GM12865 (cell line): ENCODE measurements at regions not wholly inside any gene's neighbourhood (a gene's known extent, or its start where the extent isn't known, plus 50 kb on each side); places are given as distances from the start of the nearest gene placed in this dataset.

Experiments
- DNase-seq: peaks from one replicate; pipeline ENCODE4 v3.0.0; 2010; ENCODE audit warnings: low read depth
- H3K4me3 ChIP-seq: 2 replicates; pipeline ENCODE4 v1.5.1; 2011; ENCODE audit warnings: mild to moderate bottlenecking, low read depth, low read length, control low read depth
- TF ChIP-seq, protein P1 (sequence below): IDR thresholded peaks from 2 replicates; pipeline ENCODE4 v1.5.1; 2011; ENCODE audit warnings: low read length, control low read depth, low read depth, inconsistent platforms; ENCODE audit not compliant: insufficient read depth; ENCODE audit errors: missing control alignments

DNA sequence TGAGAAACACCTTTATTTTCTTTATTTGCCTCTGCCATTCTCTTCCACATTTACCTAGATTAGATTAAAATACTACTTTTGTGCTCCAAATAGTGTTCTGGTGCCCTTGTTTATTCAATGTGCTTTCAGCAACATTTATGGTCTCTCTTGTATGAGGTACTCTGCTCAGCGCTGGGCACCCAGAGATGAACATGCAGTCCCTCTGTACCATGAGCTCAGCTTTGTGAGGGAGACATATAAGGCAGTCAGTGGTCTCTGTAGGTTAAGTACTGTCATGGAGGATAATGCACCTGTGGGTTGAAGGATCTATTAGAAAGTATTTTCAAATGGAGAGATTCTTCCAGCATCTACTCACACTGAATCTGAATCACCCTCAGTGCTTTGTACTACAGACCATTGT lies 176.5 kb downstream of the TAF11L14 start:
- DNase-seq: no peak
- no peak overlapping the region for H3K4me3 ChIP-seq
- TF ChIP-seq, protein P1, sequence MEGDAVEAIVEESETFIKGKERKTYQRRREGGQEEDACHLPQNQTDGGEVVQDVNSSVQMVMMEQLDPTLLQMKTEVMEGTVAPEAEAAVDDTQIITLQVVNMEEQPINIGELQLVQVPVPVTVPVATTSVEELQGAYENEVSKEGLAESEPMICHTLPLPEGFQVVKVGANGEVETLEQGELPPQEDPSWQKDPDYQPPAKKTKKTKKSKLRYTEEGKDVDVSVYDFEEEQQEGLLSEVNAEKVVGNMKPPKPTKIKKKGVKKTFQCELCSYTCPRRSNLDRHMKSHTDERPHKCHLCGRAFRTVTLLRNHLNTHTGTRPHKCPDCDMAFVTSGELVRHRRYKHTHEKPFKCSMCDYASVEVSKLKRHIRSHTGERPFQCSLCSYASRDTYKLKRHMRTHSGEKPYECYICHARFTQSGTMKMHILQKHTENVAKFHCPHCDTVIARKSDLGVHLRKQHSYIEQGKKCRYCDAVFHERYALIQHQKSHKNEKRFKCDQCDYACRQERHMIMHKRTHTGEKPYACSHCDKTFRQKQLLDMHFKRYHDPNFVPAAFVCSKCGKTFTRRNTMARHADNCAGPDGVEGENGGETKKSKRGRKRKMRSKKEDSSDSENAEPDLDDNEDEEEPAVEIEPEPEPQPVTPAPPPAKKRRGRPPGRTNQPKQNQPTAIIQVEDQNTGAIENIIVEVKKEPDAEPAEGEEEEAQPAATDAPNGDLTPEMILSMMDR: no peak

DNA sequence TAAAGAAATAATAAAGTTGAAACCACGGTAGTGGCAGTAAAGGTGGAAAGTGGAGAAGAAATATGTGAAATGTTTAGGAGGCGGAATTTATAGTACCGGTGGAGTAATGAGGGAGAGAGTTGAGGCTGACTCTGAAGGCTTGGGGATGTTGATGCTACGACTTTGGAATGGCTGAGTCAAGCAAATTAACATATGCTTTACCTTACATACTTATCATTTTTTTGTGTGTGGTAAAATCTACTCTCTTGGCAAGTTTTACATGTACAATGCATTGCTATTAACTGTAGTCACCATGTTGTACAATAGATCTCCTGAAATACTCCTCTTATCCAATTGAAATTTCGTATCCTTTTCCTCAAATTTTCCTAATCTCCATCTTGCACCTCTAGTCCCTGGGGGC lies 179.0 kb downstream of the TAF11L14 start:
- TF ChIP-seq, protein P1: no peak
- H3K4me3 ChIP-seq: no peak overlapping the region
- no peak for DNase-seq

DNA sequence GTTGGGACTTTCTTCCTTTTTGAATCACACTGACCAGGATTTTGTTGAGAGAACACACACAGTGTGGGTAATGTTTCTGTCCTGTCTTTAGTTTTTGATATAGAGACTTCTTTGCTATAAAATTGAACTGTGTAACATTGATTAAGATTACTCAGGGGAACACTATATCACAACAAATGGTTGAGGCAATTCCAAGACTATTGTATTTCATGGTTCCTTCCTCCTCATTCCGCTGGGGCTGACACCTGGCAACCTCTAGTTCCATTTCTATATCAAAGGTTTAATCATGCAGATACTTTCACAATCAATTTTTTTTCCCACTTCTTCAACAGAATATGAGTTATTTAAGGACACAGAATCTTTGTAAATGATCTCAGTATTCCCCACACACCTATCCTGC lies 182.2 kb downstream of the TAF11L14 start:
- TF ChIP-seq, protein P1: no peak
- no peak for DNase-seq
- H3K4me3 ChIP-seq: no peak overlapping the region

DNA sequence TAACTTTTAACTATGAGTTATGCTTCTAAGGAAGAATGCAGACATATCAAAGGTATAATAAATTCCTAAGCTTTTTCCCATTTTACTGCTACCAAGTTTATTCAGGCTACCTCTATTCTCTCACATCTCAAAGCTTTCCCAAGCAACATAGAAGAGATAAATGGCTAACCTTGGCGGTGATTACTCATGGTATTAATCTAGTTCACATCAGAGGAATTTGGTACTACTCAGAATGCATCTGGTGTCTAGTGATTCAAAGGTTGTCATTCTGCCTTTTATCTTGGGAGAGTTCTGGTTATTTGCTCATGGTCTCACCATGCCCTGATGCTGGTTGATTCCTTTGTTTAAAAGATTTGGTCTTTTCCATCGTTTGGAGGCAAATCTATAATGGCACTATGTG lies 182.7 kb downstream of the TAF11L14 start:
- H3K4me3 ChIP-seq: no peak overlapping the region
- TF ChIP-seq, protein P1: no peak
- no peak for DNase-seq

DNA sequence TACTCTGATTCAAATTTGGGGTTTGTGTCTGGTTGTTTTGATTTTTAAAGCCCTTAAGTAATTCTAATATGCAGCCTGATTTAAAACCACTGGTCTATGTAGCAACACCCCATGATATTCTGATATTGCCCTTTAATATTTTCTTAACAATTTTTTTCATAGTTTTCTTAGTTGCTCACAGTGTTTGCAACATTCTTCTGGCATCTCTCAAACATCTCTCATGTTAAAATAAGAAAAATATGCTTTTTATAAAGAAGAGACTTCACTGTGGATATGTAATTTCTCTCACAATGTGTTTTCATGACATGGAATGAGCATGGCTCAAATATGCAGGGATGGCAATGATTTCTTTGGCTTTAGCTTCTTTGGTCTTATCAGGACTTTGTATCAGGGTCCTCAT lies 183.7 kb downstream of the TAF11L14 start:
- no peak overlapping the region for H3K4me3 ChIP-seq
- TF ChIP-seq, protein P1: no peak
- no peak for DNase-seq

DNA sequence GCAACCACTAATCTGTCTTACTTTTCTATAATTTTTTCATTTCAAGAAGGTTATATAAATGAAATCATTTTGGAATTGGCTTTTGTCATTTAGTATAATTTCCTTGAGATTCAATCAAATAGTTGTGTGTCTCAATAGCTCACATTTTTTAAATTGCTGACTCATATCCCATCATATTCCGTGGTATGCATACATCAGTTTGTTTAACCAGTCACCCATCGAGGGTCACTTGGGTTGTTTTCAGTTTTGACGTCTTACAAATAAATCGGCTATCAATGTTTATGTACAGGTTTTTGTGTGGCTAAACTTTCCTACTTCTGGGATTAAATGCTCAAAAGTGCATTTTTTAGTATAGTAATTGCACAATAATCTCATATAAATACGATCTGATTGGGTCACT lies 185.5 kb downstream of the TAF11L14 start:
- TF ChIP-seq, protein P1: no peak
- DNase-seq: no peak
- no peak overlapping the region for H3K4me3 ChIP-seq

DNA sequence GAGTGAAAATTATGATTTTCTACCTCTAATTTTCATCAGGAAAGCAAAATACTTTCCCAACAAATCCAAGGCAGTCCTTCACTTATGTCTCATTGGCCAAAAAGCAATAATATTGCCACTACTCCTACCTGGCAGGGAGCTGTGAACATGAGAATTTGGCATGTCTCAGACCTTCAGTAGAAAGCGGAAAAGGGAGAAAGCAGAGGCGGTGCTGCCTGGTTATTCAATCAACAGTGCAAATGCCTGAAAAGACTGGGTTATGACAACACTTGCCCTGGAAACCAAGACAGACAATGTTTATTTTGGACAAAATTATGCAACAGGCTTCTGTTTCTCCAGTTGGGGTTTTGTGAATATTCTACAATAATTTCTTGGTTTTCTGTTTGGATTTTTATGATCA lies 194.4 kb downstream of the TAF11L14 start:
- H3K4me3 ChIP-seq: no peak overlapping the region
- TF ChIP-seq, protein P1: no peak
- no peak for DNase-seq
